Myocyte (in vitro differentiated cells): ENCODE measurements at regions not wholly inside any gene's neighbourhood (a gene's known extent, or its start where the extent isn't known, plus 50 kb on each side); places are given as distances from the start of the nearest gene placed in this dataset.
A peak's percentile ranks its signal among the peaks of the same experiment; 100 is the strongest.
"Not testable (repeated sequence)": the region's sequence is repeated elsewhere in the genome, so short reads cannot be mapped to it uniquely, and the experiment has no call there.

Experiments used
- DNase-seq: peaks from one replicate; pipeline ENCODE4 v3.0.0-alpha.2; 2012; ENCODE audit warnings: low read depth

GRCh38 chr4:124143632-124144031, 568.9 kb downstream of the ANKRD50 start:
- DNase-seq = no peak

- peak; percentile 32 for DNase-seq
These were observed 568.3 kb downstream of the ANKRD50 start for GRCh38 chr4:124144238-124144654.

DNA sequence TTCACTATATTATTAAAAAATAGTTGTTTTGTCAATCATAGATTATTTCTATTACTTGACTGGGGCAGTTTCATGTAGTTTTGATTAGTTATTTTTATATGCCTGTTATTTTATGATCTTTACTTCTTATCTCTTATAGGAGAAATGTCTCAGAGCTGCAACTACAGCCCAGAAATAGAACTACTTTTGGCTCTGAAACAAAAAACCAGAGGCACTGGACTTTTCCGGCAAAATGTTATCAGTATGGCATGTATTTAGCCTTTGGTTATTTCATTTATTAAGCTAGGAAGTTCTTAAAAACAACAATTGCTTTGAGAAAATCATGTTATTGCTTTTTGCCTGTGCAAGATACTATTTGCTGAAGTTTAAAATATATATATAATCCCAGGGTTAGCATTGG, 566.5 kb downstream of the ANKRD50 start:
- no peak for DNase-seq

DNA sequence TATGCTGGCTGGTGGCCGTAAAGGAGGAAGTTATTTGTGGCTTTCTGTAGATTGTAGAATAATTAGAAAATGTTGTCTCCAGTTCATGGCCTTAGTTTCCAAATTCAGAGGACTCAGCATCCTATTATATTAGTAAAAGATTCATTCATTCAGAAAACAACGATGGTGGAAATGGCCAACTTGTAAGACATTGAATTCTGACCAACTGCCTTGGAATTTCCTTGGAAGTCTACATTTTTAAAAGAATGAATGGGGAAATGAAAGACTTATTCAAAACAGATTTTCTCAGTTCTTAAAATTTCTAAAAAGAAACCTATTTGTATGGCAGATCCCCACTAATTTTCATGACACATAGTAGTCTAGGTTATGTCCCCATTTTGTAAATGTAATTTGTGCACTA, 561.5 kb downstream of the ANKRD50 start:
- DNase-seq = no peak

GRCh38 chr4:124152132-124152531, 560.4 kb downstream of the ANKRD50 start:
- no peak for DNase-seq

- DNase-seq = no peak
These were observed 557.3 kb downstream of the ANKRD50 start for GRCh38 chr4:124155239-124155638.

- DNase-seq = peak; percentile 32
These were observed 555.0 kb downstream of the ANKRD50 start for GRCh38 chr4:124157396-124158083.

DNA sequence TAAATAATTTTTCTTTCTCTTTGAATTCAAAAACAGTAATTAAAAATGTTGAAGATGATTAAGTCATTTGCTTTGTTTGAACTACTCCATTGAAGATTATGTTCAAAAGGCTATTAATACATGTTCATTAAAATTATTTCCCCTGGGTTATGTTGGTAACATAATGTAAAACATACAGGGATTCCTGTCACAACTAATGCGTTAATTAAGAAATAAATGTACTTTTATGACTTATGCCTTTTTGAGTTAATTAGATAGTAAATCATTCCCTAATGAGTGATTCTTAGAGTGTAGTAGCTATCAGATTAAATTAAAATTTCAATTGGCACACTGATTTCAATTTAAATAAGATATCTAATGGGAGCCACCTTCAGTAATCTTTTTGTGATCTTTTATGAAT, 549.1 kb downstream of the ANKRD50 start:
- DNase-seq = no peak

- DNase-seq = peak; percentile 37
These were observed 544.9 kb downstream of the ANKRD50 start for GRCh38 chr4:124167602-124168001.

GRCh38 chr4:124169524-124169923, 543.0 kb downstream of the ANKRD50 start:
- not testable (repeated sequence) for DNase-seq

DNA sequence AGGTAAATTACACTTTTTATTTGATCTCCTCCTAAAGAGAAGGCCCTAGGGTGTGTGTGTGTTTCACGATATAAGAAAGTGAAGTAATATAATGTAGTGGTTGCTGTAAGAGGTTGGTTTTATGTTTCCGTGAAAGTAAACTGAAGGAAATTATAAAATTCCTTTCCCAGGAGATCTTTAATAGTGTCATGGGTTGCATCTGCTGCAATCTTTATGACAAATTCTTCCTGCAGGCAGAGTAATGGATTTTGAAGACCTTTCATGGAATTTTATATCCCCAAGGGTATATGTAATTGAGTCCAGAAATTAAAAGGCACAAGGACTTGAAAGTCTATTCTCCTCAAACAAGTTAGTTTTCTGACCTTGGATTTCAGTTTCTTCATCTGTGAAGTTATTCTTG, 538.6 kb downstream of the ANKRD50 start:
- DNase-seq = no peak

GRCh38 chr4:124177647-124178425, 534.7 kb downstream of the ANKRD50 start:
- no peak for DNase-seq

GRCh38 chr4:124178449-124179021, 534.0 kb downstream of the ANKRD50 start:
- DNase-seq = no peak

DNA sequence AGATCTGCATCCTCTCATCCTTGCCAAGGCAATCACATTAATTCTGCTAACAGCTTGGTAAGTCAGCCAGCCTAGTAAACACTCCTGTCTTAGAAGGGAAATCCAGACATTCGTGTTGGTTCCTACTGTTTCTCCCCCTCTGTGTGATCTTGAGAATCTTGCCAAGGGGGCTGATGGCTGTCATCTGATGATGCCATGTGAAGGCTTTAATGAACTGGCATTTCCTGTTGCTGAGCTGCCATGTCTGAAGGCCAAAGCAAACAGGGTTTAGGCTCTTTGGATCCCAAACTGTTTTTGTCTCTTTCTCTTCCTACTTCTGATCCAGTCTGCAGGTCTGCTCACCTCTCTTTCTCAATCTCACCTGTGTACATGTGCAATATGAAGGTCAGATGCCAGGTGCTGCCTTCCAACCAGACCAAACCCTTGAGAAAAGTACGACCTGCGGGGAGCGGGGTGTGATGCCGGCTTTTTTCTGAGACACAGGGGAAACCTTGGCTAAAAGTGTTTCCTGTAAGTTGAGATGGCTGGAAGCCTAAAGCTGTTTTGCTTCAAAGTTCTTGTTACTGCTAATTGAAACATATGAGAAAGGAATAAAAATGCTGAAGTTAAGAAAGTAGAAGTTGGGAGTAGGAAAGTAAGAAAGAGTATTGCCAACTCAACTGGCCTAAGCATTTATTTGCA, 532.9 kb downstream of the ANKRD50 start:
- no peak for DNase-seq

DNA sequence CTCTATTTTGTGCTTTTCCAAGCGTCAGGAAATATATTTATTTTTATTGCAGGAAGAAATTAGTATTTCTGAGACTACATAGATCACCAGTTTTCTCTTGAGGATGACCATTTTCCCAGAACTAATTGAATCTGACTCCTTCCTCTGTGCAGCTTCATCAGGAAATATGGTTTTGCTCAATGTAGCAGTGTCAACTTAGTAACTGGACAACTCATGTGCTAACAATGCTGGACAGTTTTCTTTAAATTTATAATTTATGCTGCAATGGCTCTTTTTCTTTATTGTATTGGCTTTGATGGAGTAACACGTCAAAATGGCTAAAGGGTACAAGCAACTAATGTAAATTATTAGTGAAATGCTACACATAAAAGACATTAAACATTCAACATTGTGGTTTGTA, 531.5 kb downstream of the ANKRD50 start:
- no peak for DNase-seq

DNA sequence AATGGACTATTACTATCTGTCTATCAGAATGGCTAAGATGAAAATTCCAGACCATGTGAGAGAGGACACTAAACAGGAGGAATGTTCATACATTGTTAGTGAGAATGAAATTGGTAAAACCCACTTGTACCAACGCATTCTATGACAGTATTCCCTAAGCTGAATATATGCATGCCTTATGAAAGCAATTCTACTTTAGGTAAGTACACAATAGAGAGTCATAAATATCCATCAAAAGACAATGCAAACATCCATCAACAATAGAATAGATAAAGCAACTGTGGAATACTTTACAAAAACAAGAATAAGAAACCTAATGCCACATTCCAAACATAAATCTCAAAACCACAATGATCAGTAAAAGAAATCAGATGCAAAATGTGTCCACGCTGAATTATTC, 529.3 kb downstream of the ANKRD50 start:
- DNase-seq = no peak

DNA sequence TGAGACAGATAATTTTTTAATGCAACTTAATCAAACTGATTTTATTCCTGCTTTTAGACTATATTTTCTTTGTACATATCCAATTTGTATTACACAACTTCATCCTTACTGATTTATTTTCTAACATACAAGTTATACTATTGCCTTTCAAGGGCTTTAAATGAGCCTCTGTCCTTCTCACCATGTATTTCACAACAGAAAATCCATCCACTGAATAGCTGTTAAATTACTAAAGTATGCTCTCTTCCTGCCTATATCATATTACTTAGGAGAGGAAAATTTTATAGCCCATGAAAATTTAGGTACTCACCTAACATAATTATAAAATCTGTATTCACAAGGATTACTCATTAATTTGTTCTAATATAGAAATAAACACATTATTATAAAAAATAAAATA, 528.6 kb downstream of the ANKRD50 start:
- DNase-seq = no peak

GRCh38 chr4:124184792-124185191, 527.7 kb downstream of the ANKRD50 start:
- DNase-seq = no peak

DNA sequence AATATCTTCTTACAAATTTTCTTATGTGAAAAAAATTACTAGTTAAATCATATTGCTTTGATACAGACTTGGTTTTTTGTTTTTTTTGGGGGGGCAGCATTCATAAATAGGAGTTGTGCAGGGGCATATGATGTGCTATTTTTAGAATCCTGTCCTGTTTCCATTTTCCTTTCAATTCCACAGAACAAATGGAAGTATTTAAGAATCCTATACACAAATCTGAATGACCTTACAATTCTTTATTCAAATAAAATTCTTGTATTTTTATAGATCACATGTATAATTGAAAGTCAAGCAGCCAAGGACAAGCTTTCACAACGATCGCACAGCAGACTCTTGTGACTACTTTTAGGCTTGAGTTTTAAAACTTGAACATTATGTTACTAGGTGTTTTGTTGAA, 523.9 kb downstream of the ANKRD50 start:
- DNase-seq = no peak

- DNase-seq = no peak
These were observed 523.0 kb downstream of the ANKRD50 start for GRCh38 chr4:124189545-124189944.

- DNase-seq = no peak
These were observed 521.2 kb downstream of the ANKRD50 start for GRCh38 chr4:124191329-124191728.

DNA sequence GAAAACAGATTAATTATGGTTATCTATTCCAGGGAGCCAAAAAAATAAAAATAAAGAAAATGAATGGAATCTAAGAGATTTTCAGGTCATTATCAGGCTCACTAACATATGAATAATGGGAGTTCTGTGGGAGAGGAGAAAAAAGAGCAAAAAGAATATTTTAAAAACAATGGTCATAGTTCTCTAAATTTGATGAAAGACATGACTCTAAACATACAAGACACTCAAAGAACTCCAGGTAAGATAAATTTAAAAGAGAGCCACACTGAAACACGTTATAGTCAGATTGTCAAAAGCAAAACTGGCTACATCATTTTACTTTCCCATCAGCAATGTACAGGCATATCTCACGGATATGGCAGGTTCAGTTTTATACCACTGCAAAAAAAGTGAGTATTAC, 520.0 kb downstream of the ANKRD50 start:
- DNase-seq = no peak
